ENCODE measurements at regions not wholly inside any gene's neighbourhood (a gene's known extent, or its start where the extent isn't known, plus 50 kb on each side); places are given as distances from the start of the nearest gene placed in this dataset.

- Histone ChIP-seq H3K27me3 (ENCODE audit: control insufficient read depth in 2 of 2, insufficient read depth in 2 of 2, low read length in 2 of 2) (no peaks in the 10 kb centered on the region), H3K4me1 (ENCODE audit: control insufficient read depth in 2 of 2, insufficient read depth in 2 of 2, low read length in 2 of 2) (no peaks in the 10 kb centered on the region), H3K27ac (ENCODE audit: low read depth in 2 of 2, low read length in 2 of 2) (no peak overlapping the region), H3K4me3 (ENCODE audit: low read length in 2 of 2) (no peak overlapping the region), H3K9me3 (ENCODE audit: control insufficient read depth in 2 of 2, low read length in 2 of 2) (peaks cover 0 to under 1% of the 10 kb centered on the region in 2 donors), H3K36me3 (ENCODE audit: control insufficient read depth in 2 of 2, insufficient read depth in 2 of 2, low read length in 2 of 2) (no peaks in the 10 kb centered on the region), H3K9ac (ENCODE audit: low read depth in 1 of 2, low read length in 2 of 2) (no peak overlapping the region)
Measured at GRCh38 chr18:42413870-42414269, 458.8 kb downstream of the PIK3C3 start.

DNA sequence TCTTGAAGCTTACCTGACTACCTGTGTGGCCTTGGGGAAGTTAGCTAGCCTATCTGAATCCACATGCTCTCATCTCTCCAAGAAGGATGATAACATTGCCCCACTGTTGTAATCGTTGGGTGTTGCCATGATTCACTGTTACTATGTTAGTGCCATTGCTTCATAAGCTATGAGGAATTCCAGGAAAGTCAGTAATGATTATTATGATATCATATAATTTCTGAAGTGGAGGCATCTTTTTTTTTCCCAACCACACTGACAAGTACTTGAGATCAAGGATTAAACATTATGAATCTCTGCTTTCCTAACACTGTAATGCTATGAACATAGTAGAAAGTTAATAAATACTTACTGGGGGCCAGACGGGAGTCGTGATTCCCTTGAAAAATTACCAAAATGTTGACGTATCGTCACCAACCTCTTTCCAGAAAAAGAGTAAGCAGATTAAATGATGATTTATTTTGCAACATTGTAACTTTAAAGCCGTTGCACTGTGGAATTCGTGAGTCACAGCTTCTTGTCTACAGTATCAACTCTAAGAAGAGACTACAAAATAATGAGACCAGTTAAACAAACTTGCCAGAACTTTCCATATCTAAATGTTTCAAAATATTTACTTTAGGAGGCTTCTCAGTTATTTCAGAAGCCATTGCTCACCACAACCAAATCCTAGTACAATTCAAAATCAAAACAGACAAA, 459.9 kb downstream of the PIK3C3 start:
- no peaks in the 10 kb centered on the region for H3K36me3 ChIP-seq (ENCODE audit: control insufficient read depth in 2 of 2, insufficient read depth in 2 of 2, low read length in 2 of 2)
- H3K9ac ChIP-seq (ENCODE audit: low read depth in 1 of 2, low read length in 2 of 2), result no peak overlapping the region
- no peak overlapping the region for H3K4me3 ChIP-seq (ENCODE audit: low read length in 2 of 2)
- no peaks in the 10 kb centered on the region for H3K27me3 ChIP-seq (ENCODE audit: control insufficient read depth in 2 of 2, insufficient read depth in 2 of 2, low read length in 2 of 2)
- no peak overlapping the region for H3K27ac ChIP-seq (ENCODE audit: low read depth in 2 of 2, low read length in 2 of 2)
- no peaks in the 10 kb centered on the region for H3K4me1 ChIP-seq (ENCODE audit: control insufficient read depth in 2 of 2, insufficient read depth in 2 of 2, low read length in 2 of 2)
- H3K9me3 ChIP-seq (ENCODE audit: control insufficient read depth in 2 of 2, low read length in 2 of 2), result no peaks in the 10 kb centered on the region

DNA sequence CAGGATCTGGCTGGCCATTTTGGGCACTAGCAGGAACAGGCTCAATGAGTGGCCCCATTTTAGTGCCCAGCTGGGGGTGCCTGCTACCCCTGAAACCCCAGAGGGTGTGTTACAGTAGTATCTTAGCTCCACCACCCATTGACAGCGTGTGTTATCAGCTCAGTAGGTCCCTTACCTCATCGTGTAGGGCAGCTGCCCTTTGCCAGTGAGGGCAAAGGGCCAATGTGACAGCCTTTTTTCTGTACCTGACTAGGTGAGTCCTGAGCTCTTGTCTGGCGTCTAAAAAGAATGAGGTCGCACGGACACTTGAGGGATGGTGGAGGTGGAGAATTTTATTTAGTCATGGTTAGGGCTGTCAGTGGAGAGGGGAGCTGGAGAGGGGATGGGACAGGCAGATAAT, 462.2 kb downstream of the PIK3C3 start:
- Histone ChIP-seq H3K27me3 (ENCODE audit: control insufficient read depth in 2 of 2, insufficient read depth in 2 of 2, low read length in 2 of 2) (no peaks in the 10 kb centered on the region), H3K4me1 (ENCODE audit: control insufficient read depth in 2 of 2, insufficient read depth in 2 of 2, low read length in 2 of 2) (no peaks in the 10 kb centered on the region), H3K4me3 (ENCODE audit: low read length in 2 of 2) (no peak overlapping the region), H3K9me3 (ENCODE audit: control insufficient read depth in 2 of 2, low read length in 2 of 2) (no peaks in the 10 kb centered on the region), H3K27ac (ENCODE audit: low read depth in 2 of 2, low read length in 2 of 2) (no peak overlapping the region), H3K9ac (ENCODE audit: low read depth in 1 of 2, low read length in 2 of 2) (no peak overlapping the region), H3K36me3 (ENCODE audit: control insufficient read depth in 2 of 2, insufficient read depth in 2 of 2, low read length in 2 of 2) (no peaks in the 10 kb centered on the region)

GRCh38 chr18:42418121-42418520, 463.1 kb downstream of the PIK3C3 start:
- no peaks in the 10 kb centered on the region for H3K9me3 ChIP-seq (ENCODE audit: control insufficient read depth in 2 of 2, low read length in 2 of 2)
- no peak overlapping the region for H3K27ac ChIP-seq (ENCODE audit: low read depth in 2 of 2, low read length in 2 of 2)
- no peaks in the 10 kb centered on the region for H3K4me1 ChIP-seq (ENCODE audit: control insufficient read depth in 2 of 2, insufficient read depth in 2 of 2, low read length in 2 of 2)
- H3K4me3 ChIP-seq (ENCODE audit: low read length in 2 of 2), result no peak overlapping the region
- H3K36me3 ChIP-seq (ENCODE audit: control insufficient read depth in 2 of 2, insufficient read depth in 2 of 2, low read length in 2 of 2), result no peaks in the 10 kb centered on the region
- H3K27me3 ChIP-seq (ENCODE audit: control insufficient read depth in 2 of 2, insufficient read depth in 2 of 2, low read length in 2 of 2), result no peaks in the 10 kb centered on the region
- H3K9ac ChIP-seq (ENCODE audit: low read depth in 1 of 2, low read length in 2 of 2), result no peak overlapping the region

DNA sequence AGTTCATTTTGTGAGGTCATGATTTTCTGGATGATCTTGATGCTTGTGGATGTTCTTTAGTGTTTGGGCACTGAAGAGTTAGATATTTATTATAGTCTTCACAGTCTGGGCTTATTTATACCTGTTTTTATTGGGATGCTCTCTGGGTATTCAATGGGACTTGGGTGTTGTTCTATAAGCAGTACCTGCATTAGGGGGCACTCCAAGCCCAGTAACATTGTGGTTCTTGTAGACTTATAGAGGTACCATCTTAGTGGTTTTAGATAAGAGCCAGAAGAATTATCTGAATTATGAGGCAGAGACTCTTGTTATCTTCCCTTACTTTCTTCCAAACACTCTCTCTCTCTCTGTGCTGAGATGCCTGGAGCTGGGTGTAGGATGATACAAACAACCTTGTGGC, 470.0 kb downstream of the PIK3C3 start:
- no peaks in the 10 kb centered on the region for H3K36me3 ChIP-seq (ENCODE audit: control insufficient read depth in 2 of 2, insufficient read depth in 2 of 2, low read length in 2 of 2)
- no peaks in the 10 kb centered on the region for H3K27me3 ChIP-seq (ENCODE audit: control insufficient read depth in 2 of 2, insufficient read depth in 2 of 2, low read length in 2 of 2)
- H3K4me1 ChIP-seq (ENCODE audit: control insufficient read depth in 2 of 2, insufficient read depth in 2 of 2, low read length in 2 of 2), result no peaks in the 10 kb centered on the region
- no peaks in the 10 kb centered on the region for H3K9me3 ChIP-seq (ENCODE audit: control insufficient read depth in 2 of 2, low read length in 2 of 2)
- no peak overlapping the region for H3K4me3 ChIP-seq (ENCODE audit: low read length in 2 of 2)
- no peak overlapping the region for H3K9ac ChIP-seq (ENCODE audit: low read depth in 1 of 2, low read length in 2 of 2)
- H3K27ac ChIP-seq (ENCODE audit: low read depth in 2 of 2, low read length in 2 of 2), result no peak overlapping the region

GRCh38 chr18:42426496-42427015, 471.5 kb downstream of the PIK3C3 start:
- H3K27ac ChIP-seq (ENCODE audit: low read depth in 2 of 2, low read length in 2 of 2), result no peak overlapping the region
- H3K9me3 ChIP-seq (ENCODE audit: control insufficient read depth in 2 of 2, low read length in 2 of 2), result no peaks in the 10 kb centered on the region
- no peaks in the 10 kb centered on the region for H3K36me3 ChIP-seq (ENCODE audit: control insufficient read depth in 2 of 2, insufficient read depth in 2 of 2, low read length in 2 of 2)
- H3K9ac ChIP-seq (ENCODE audit: low read depth in 1 of 2, low read length in 2 of 2), result no peak overlapping the region
- H3K27me3 ChIP-seq (ENCODE audit: control insufficient read depth in 2 of 2, insufficient read depth in 2 of 2, low read length in 2 of 2), result no peaks in the 10 kb centered on the region
- H3K4me3 ChIP-seq (ENCODE audit: low read length in 2 of 2), result no peak overlapping the region
- H3K4me1 ChIP-seq (ENCODE audit: control insufficient read depth in 2 of 2, insufficient read depth in 2 of 2, low read length in 2 of 2), result no peaks in the 10 kb centered on the region

- Histone ChIP-seq H3K27ac (ENCODE audit: low read depth in 2 of 2, low read length in 2 of 2) (no peak overlapping the region), H3K9ac (ENCODE audit: low read depth in 1 of 2, low read length in 2 of 2) (no peak overlapping the region), H3K27me3 (ENCODE audit: control insufficient read depth in 2 of 2, insufficient read depth in 2 of 2, low read length in 2 of 2) (no peaks in the 10 kb centered on the region), H3K36me3 (ENCODE audit: control insufficient read depth in 2 of 2, insufficient read depth in 2 of 2, low read length in 2 of 2) (no peaks in the 10 kb centered on the region), H3K4me1 (ENCODE audit: control insufficient read depth in 2 of 2, insufficient read depth in 2 of 2, low read length in 2 of 2) (no peaks in the 10 kb centered on the region), H3K9me3 (ENCODE audit: control insufficient read depth in 2 of 2, low read length in 2 of 2) (no peaks in the 10 kb centered on the region), H3K4me3 (ENCODE audit: low read length in 2 of 2) (no peak overlapping the region)
Measured at GRCh38 chr18:42429196-42429595, 474.2 kb downstream of the PIK3C3 start.

GRCh38 chr18:42436222-42436765, 481.3 kb downstream of the PIK3C3 start:
- Histone ChIP-seq H3K4me1 (ENCODE audit: control insufficient read depth in 2 of 2, insufficient read depth in 2 of 2, low read length in 2 of 2) (no peaks in the 10 kb centered on the region), H3K27ac (ENCODE audit: low read depth in 2 of 2, low read length in 2 of 2) (no peak overlapping the region), H3K9me3 (ENCODE audit: control insufficient read depth in 2 of 2, low read length in 2 of 2) (no peaks in the 10 kb centered on the region), H3K4me3 (ENCODE audit: low read length in 2 of 2) (no peak overlapping the region), H3K9ac (ENCODE audit: low read depth in 1 of 2, low read length in 2 of 2) (no peak overlapping the region), H3K27me3 (ENCODE audit: control insufficient read depth in 2 of 2, insufficient read depth in 2 of 2, low read length in 2 of 2) (no peaks in the 10 kb centered on the region), H3K36me3 (ENCODE audit: control insufficient read depth in 2 of 2, insufficient read depth in 2 of 2, low read length in 2 of 2) (no peaks in the 10 kb centered on the region)

GRCh38 chr18:42437001-42437400, 482.0 kb downstream of the PIK3C3 start:
- no peak overlapping the region for H3K4me3 ChIP-seq (ENCODE audit: low read length in 2 of 2)
- H3K27me3 ChIP-seq (ENCODE audit: control insufficient read depth in 2 of 2, insufficient read depth in 2 of 2, low read length in 2 of 2), result no peaks in the 10 kb centered on the region
- no peak overlapping the region for H3K9ac ChIP-seq (ENCODE audit: low read depth in 1 of 2, low read length in 2 of 2)
- H3K27ac ChIP-seq (ENCODE audit: low read depth in 2 of 2, low read length in 2 of 2), result no peak overlapping the region
- no peaks in the 10 kb centered on the region for H3K4me1 ChIP-seq (ENCODE audit: control insufficient read depth in 2 of 2, insufficient read depth in 2 of 2, low read length in 2 of 2)
- no peaks in the 10 kb centered on the region for H3K9me3 ChIP-seq (ENCODE audit: control insufficient read depth in 2 of 2, low read length in 2 of 2)
- H3K36me3 ChIP-seq (ENCODE audit: control insufficient read depth in 2 of 2, insufficient read depth in 2 of 2, low read length in 2 of 2), result no peaks in the 10 kb centered on the region

DNA sequence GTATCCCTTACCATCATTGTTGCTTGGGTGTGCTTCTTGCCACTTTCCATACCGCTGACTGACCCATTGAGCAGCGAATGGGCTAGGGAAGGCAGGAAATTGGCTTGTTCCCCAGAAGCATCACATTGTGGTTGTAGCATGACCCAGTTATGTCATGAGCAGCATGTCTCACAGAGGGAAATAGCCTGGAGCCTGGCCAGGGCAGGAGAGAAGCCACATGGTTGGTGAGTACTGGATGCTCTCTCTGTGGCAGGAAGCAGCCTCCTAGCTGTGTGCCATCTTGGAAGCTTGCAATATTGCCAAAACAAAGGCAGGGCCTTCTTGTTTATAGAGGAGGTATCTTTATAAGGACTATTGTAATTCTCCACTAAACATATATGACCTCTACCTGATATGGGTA, 482.6 kb downstream of the PIK3C3 start:
- no peaks in the 10 kb centered on the region for H3K4me1 ChIP-seq (ENCODE audit: control insufficient read depth in 2 of 2, insufficient read depth in 2 of 2, low read length in 2 of 2)
- H3K36me3 ChIP-seq (ENCODE audit: control insufficient read depth in 2 of 2, insufficient read depth in 2 of 2, low read length in 2 of 2), result no peaks in the 10 kb centered on the region
- H3K9ac ChIP-seq (ENCODE audit: low read depth in 1 of 2, low read length in 2 of 2), result no peak overlapping the region
- no peaks in the 10 kb centered on the region for H3K27me3 ChIP-seq (ENCODE audit: control insufficient read depth in 2 of 2, insufficient read depth in 2 of 2, low read length in 2 of 2)
- H3K4me3 ChIP-seq (ENCODE audit: low read length in 2 of 2), result no peak overlapping the region
- no peak overlapping the region for H3K27ac ChIP-seq (ENCODE audit: low read depth in 2 of 2, low read length in 2 of 2)
- no peaks in the 10 kb centered on the region for H3K9me3 ChIP-seq (ENCODE audit: control insufficient read depth in 2 of 2, low read length in 2 of 2)

Data from mucosa of rectum (tissue), 2 donors.